ENCODE measurements at regions not wholly inside any gene's neighbourhood (a gene's known extent, or its start where the extent isn't known, plus 50 kb on each side); places are given as distances from the start of the nearest gene placed in this dataset.

DNA sequence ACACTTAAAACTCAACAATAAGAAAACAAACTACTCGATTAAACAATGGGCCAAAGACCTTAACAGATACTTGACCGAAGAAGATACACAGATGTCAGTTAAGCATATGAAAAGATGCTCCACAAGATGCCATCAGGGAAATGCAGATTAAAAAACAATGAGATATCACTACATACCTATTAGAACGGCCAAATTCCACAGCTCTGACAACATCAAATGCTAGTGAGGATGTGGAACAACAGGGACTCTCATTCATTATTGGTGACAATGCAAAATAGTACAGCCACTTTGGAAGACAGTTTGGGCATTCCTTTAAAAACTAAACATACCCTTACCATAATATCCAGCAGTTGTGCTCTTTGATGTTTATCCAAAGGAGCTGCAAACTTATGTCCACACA lies 59.1 kb upstream of the UBE3A start:
- TF ChIP-seq, protein P1, sequence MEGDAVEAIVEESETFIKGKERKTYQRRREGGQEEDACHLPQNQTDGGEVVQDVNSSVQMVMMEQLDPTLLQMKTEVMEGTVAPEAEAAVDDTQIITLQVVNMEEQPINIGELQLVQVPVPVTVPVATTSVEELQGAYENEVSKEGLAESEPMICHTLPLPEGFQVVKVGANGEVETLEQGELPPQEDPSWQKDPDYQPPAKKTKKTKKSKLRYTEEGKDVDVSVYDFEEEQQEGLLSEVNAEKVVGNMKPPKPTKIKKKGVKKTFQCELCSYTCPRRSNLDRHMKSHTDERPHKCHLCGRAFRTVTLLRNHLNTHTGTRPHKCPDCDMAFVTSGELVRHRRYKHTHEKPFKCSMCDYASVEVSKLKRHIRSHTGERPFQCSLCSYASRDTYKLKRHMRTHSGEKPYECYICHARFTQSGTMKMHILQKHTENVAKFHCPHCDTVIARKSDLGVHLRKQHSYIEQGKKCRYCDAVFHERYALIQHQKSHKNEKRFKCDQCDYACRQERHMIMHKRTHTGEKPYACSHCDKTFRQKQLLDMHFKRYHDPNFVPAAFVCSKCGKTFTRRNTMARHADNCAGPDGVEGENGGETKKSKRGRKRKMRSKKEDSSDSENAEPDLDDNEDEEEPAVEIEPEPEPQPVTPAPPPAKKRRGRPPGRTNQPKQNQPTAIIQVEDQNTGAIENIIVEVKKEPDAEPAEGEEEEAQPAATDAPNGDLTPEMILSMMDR (IDR thresholded peaks at IDR 0.05), result no peak
- no peak for TF ChIP-seq POLR2A (IDR thresholded peaks at IDR 0.05)
- TF ChIP-seq POLR2AphosphoS5 (IDR thresholded peaks at IDR 0.05), result no peak

All from suprapubic skin (tissue), 4 donors.